ENCODE measurements at regions not wholly inside any gene's neighbourhood (a gene's known extent, or its start where the extent isn't known, plus 50 kb on each side); places are given as distances from the start of the nearest gene placed in this dataset.
"Not testable (repeated sequence)": the region's sequence is repeated elsewhere in the genome, so short reads cannot be mapped to it uniquely, and the experiment has no call there.

- H3K27ac Mint-ChIP-seq: peak overlapping the region; percentile 45
- DNase-seq (ENCODE audit: low spot score): no peak
- no peak overlapping the region for H3K4me3 Mint-ChIP-seq
- H3K36me3 Mint-ChIP-seq (ENCODE audit: low read depth): no peaks in the 10 kb centered on the region
- H3K27me3 Mint-ChIP-seq (ENCODE audit: low read depth): peaks cover 4% of the 10 kb centered on the region
- peaks cover 10% of the 10 kb centered on the region for H3K4me1 Mint-ChIP-seq (ENCODE audit: low read depth)
- peaks cover 33% of the 10 kb centered on the region for H3K9me3 Mint-ChIP-seq
Observed at GRCh38 chr1:221045842-221046831, 166.9 kb downstream of the HLX start.

- not testable (repeated sequence) for H3K36me3 Mint-ChIP-seq (ENCODE audit: low read depth)
Observed at GRCh38 chr1:221051391-221051790, 172.1 kb downstream of the HLX start.

GRCh38 chr1:221053889-221054288 lies 174.6 kb downstream of the HLX start:
- H3K27ac Mint-ChIP-seq: no peak overlapping the region
- H3K9me3 Mint-ChIP-seq: peaks cover 25% of the 10 kb centered on the region
- H3K36me3 Mint-ChIP-seq (ENCODE audit: low read depth): no peaks in the 10 kb centered on the region
- H3K4me3 Mint-ChIP-seq: no peak overlapping the region
- H3K27me3 Mint-ChIP-seq (ENCODE audit: low read depth): no peaks in the 10 kb centered on the region
- DNase-seq (ENCODE audit: low spot score): no peak
- H3K4me1 Mint-ChIP-seq (ENCODE audit: low read depth): no peaks in the 10 kb centered on the region

More at GRCh38 chr1:221051391-221051790, 172.1 kb downstream of the HLX start:
- H3K27ac Mint-ChIP-seq; H3K27me3 Mint-ChIP-seq (ENCODE audit: low read depth); DNase-seq (ENCODE audit: low spot score); H3K4me3 Mint-ChIP-seq; H3K4me1 Mint-ChIP-seq (ENCODE audit: low read depth): not testable (repeated sequence)
- peaks cover 36% of the 10 kb centered on the region for H3K9me3 Mint-ChIP-seq

GRCh38 chr1:221059506-221059905 lies 180.3 kb downstream of the HLX start:
- no peak overlapping the region for H3K4me3 Mint-ChIP-seq
- H3K27ac Mint-ChIP-seq: no peak overlapping the region
- H3K27me3 Mint-ChIP-seq (ENCODE audit: low read depth): no peaks in the 10 kb centered on the region
- H3K36me3 Mint-ChIP-seq (ENCODE audit: low read depth): no peaks in the 10 kb centered on the region
- no peaks in the 10 kb centered on the region for H3K9me3 Mint-ChIP-seq
- no peaks in the 10 kb centered on the region for H3K4me1 Mint-ChIP-seq (ENCODE audit: low read depth)
- DNase-seq (ENCODE audit: low spot score): no peak

GRCh38 chr1:221063651-221064050 lies 184.4 kb downstream of the HLX start:
- no peak for DNase-seq (ENCODE audit: low spot score)
- Mint-ChIP-seq H3K4me3 (no peak overlapping the region), H3K9me3 (no peaks in the 10 kb centered on the region), H3K4me1 (ENCODE audit: low read depth) (peaks cover 1% of the 10 kb centered on the region), H3K36me3 (ENCODE audit: low read depth) (no peaks in the 10 kb centered on the region), H3K27ac (no peak overlapping the region), H3K27me3 (ENCODE audit: low read depth) (no peaks in the 10 kb centered on the region)

- Mint-ChIP-seq H3K4me1 (ENCODE audit: low read depth) (peaks cover 21% of the 10 kb centered on the region), H3K27me3 (ENCODE audit: low read depth) (no peaks in the 10 kb centered on the region), H3K27ac (no peak overlapping the region), H3K9me3 (no peaks in the 10 kb centered on the region), H3K36me3 (ENCODE audit: low read depth) (no peaks in the 10 kb centered on the region), H3K4me3 (no peak overlapping the region)
- no peak for DNase-seq (ENCODE audit: low spot score)
Observed at GRCh38 chr1:221066351-221067001, 187.2 kb downstream of the HLX start.

GRCh38 chr1:221067721-221068120 lies 188.5 kb downstream of the HLX start:
- Mint-ChIP-seq H3K36me3 (ENCODE audit: low read depth) (no peaks in the 10 kb centered on the region), H3K27me3 (ENCODE audit: low read depth) (no peaks in the 10 kb centered on the region), H3K9me3 (no peaks in the 10 kb centered on the region), H3K27ac (no peak overlapping the region), H3K4me1 (ENCODE audit: low read depth) (peaks cover 24% of the 10 kb centered on the region), H3K4me3 (no peak overlapping the region)
- DNase-seq (ENCODE audit: low spot score): no peak

GRCh38 chr1:221069178-221069903 lies 190.1 kb downstream of the HLX start:
- Mint-ChIP-seq H3K27ac (peak overlapping the region; percentile 80), H3K27me3 (ENCODE audit: low read depth) (no peaks in the 10 kb centered on the region), H3K4me3 (peak overlapping the region; percentile 37), H3K36me3 (ENCODE audit: low read depth) (no peaks in the 10 kb centered on the region), H3K4me1 (ENCODE audit: low read depth) (peaks cover 27% of the 10 kb centered on the region), H3K9me3 (no peaks in the 10 kb centered on the region)
- DNase-seq (ENCODE audit: low spot score): peak; percentile 33

GRCh38 chr1:221069986-221070385 lies 190.7 kb downstream of the HLX start:
- Mint-ChIP-seq H3K27ac (peak overlapping the region; percentile 80), H3K4me3 (peak overlapping the region; percentile 37), H3K27me3 (ENCODE audit: low read depth) (no peaks in the 10 kb centered on the region), H3K36me3 (ENCODE audit: low read depth) (no peaks in the 10 kb centered on the region), H3K9me3 (no peaks in the 10 kb centered on the region), H3K4me1 (ENCODE audit: low read depth) (peaks cover 31% of the 10 kb centered on the region)
- no peak for DNase-seq (ENCODE audit: low spot score)

- no peak for DNase-seq (ENCODE audit: low spot score)
- Mint-ChIP-seq H3K27ac (no peak overlapping the region), H3K4me3 (no peak overlapping the region), H3K27me3 (ENCODE audit: low read depth) (no peaks in the 10 kb centered on the region), H3K36me3 (ENCODE audit: low read depth) (no peaks in the 10 kb centered on the region), H3K9me3 (no peaks in the 10 kb centered on the region), H3K4me1 (ENCODE audit: low read depth) (peaks cover 31% of the 10 kb centered on the region)
Observed at GRCh38 chr1:221071777-221072176, 192.5 kb downstream of the HLX start.

- Mint-ChIP-seq H3K27me3 (ENCODE audit: low read depth) (no peaks in the 10 kb centered on the region), H3K27ac (no peak overlapping the region), H3K36me3 (ENCODE audit: low read depth) (no peaks in the 10 kb centered on the region)
Observed at GRCh38 chr1:221072214-221072613, 193.0 kb downstream of the HLX start.

GRCh38 chr1:221074332-221074731 lies 195.1 kb downstream of the HLX start:
- H3K27me3 Mint-ChIP-seq (ENCODE audit: low read depth): no peaks in the 10 kb centered on the region
- no peaks in the 10 kb centered on the region for H3K36me3 Mint-ChIP-seq (ENCODE audit: low read depth)
- H3K27ac Mint-ChIP-seq: no peak overlapping the region
- H3K9me3 Mint-ChIP-seq: peaks cover 3% of the 10 kb centered on the region
- peaks cover 25% of the 10 kb centered on the region for H3K4me1 Mint-ChIP-seq (ENCODE audit: low read depth)
- DNase-seq (ENCODE audit: low spot score): no peak
- no peak overlapping the region for H3K4me3 Mint-ChIP-seq

More at GRCh38 chr1:221072214-221072613, 193.0 kb downstream of the HLX start:
- DNase-seq (ENCODE audit: low spot score): no peak
- peaks cover 31% of the 10 kb centered on the region for H3K4me1 Mint-ChIP-seq (ENCODE audit: low read depth)
- no peak overlapping the region for H3K4me3 Mint-ChIP-seq
- H3K9me3 Mint-ChIP-seq: no peaks in the 10 kb centered on the region

GRCh38 chr1:221075911-221076310 lies 196.7 kb downstream of the HLX start:
- DNase-seq (ENCODE audit: low spot score): no peak
- Mint-ChIP-seq H3K27ac (no peak overlapping the region), H3K9me3 (peaks cover 3% of the 10 kb centered on the region), H3K27me3 (ENCODE audit: low read depth) (no peaks in the 10 kb centered on the region), H3K4me1 (ENCODE audit: low read depth) (peaks cover 10% of the 10 kb centered on the region), H3K4me3 (no peak overlapping the region), H3K36me3 (ENCODE audit: low read depth) (no peaks in the 10 kb centered on the region)

GRCh38 chr1:221076391-221076811 lies 197.2 kb downstream of the HLX start:
- no peak overlapping the region for H3K4me3 Mint-ChIP-seq
- no peaks in the 10 kb centered on the region for H3K27me3 Mint-ChIP-seq (ENCODE audit: low read depth)
- no peak for DNase-seq (ENCODE audit: low spot score)
- peaks cover 9% of the 10 kb centered on the region for H3K4me1 Mint-ChIP-seq (ENCODE audit: low read depth)
- peaks cover 3% of the 10 kb centered on the region for H3K9me3 Mint-ChIP-seq
- no peak overlapping the region for H3K27ac Mint-ChIP-seq
- H3K36me3 Mint-ChIP-seq (ENCODE audit: low read depth): no peaks in the 10 kb centered on the region
